ENCODE measurements at regions not wholly inside any gene's neighbourhood (a gene's known extent, or its start where the extent isn't known, plus 50 kb on each side); places are given as distances from the start of the nearest gene placed in this dataset.

- TF ChIP-seq CTCF (IDR thresholded peaks at IDR 0.05) (no peak), POLR2A (IDR thresholded peaks at IDR 0.05) (no peak)
Observed at GRCh38 chr11:69411257-69411924, 70.1 kb upstream of the LINC01488 start.

Measured in Peyer's patch (tissue), 4 donors.